ENCODE measurements at regions not wholly inside any gene's neighbourhood (a gene's known extent, or its start where the extent isn't known, plus 50 kb on each side); places are given as distances from the start of the nearest gene placed in this dataset.

GRCh38 chr3:162626172-162626571 lies 1129.6 kb downstream of the OTOL1 start (continued):
- no peak for TF ChIP-seq ZNF219 (CRISPR knock-in tag; IDR thresholded peaks at IDR 0.05; ENCODE audit: borderline replicate concordance)

- Mint-ChIP-seq H3K27ac (no peak overlapping the region), H3K4me1 (peaks cover 22% of the 10 kb centered on the region), H3K4me3 (no peak overlapping the region), H3K36me3 (no peaks in the 10 kb centered on the region), H3K9me3 (no peaks in the 10 kb centered on the region), H3K27me3 (ENCODE audit: low read depth) (no peaks in the 10 kb centered on the region)
- ATAC-seq: no peak
- ChIA-PET POLR2A (no interaction called here), CTCF (no interaction called here)
- no peak for DNase-seq (ENCODE audit: low spot score)
- TF ChIP-seq OVOL2 (CRISPR knock-in tag; IDR thresholded peaks at IDR 0.05; ENCODE audit: borderline replicate concordance): no peak
- no peak for TF ChIP-seq HMGXB4 (CRISPR knock-in tag; IDR thresholded peaks at IDR 0.05)
- TF ChIP-seq HMGA2 (CRISPR knock-in tag; IDR thresholded peaks at IDR 0.05): no peak
- TF ChIP-seq ZNF416 (CRISPR knock-in tag; IDR thresholded peaks at IDR 0.05): no peak
- no peak for TF ChIP-seq NR1H2 (CRISPR knock-in tag; IDR thresholded peaks at IDR 0.05)
- no peak for TF ChIP-seq ZNF121 (CRISPR knock-in tag; IDR thresholded peaks at IDR 0.05)
- TF ChIP-seq ZBTB21 (CRISPR knock-in tag; IDR thresholded peaks at IDR 0.05; ENCODE audit: borderline replicate concordance): no peak
- TF ChIP-seq SP1 (CRISPR knock-in tag; conservative IDR thresholded peaks at IDR 0.05): no peak
- TF ChIP-seq EMX1 (CRISPR knock-in tag; IDR thresholded peaks at IDR 0.05): no peak
- TF ChIP-seq PRDM15 (CRISPR knock-in tag; IDR thresholded peaks at IDR 0.05): no peak
- TF ChIP-seq NFYB (CRISPR knock-in tag; conservative IDR thresholded peaks at IDR 0.05; ENCODE audit: low read depth): no peak
- TF ChIP-seq ERG (CRISPR knock-in tag; IDR thresholded peaks at IDR 0.05): no peak
- TF ChIP-seq ELF4 (CRISPR knock-in tag; IDR thresholded peaks at IDR 0.05; ENCODE audit: low read depth): no peak
- no peak for TF ChIP-seq ZBTB43 (CRISPR knock-in tag; IDR thresholded peaks at IDR 0.05)
- TF ChIP-seq GTF2I (CRISPR knock-in tag; conservative IDR thresholded peaks at IDR 0.05): no peak
Measured at GRCh38 chr3:162628531-162628930, 1131.9 kb downstream of the OTOL1 start.

- no peaks in the 10 kb centered on the region for H3K27me3 Mint-ChIP-seq (ENCODE audit: low read depth)
- peaks cover 4% of the 10 kb centered on the region; the same call in 1 of the 2 replicates for H3K9me3 Mint-ChIP-seq
- no peak overlapping the region for H3K4me3 Mint-ChIP-seq
- ChIA-PET POLR2A (no interaction called here), CTCF (no interaction called here)
- DNase-seq (ENCODE audit: low spot score): no peak
- H3K4me1 Mint-ChIP-seq: peaks cover 19% of the 10 kb centered on the region
- no peak for ATAC-seq
- H3K27ac Mint-ChIP-seq: no peak overlapping the region
- H3K36me3 Mint-ChIP-seq: no peaks in the 10 kb centered on the region; the same call in 1 of the 2 replicates
- no peak for TF ChIP-seq SMAD3 (CRISPR knock-in tag; IDR thresholded peaks at IDR 0.05; ENCODE audit: borderline replicate concordance)
- TF ChIP-seq GRHL2 (CRISPR knock-in tag; IDR thresholded peaks at IDR 0.05; ENCODE audit: insufficient replicate concordance, severe bottlenecking): no peak
- TF ChIP-seq NFATC4 (CRISPR knock-in tag; IDR thresholded peaks at IDR 0.05): no peak
- TF ChIP-seq MAX (CRISPR knock-in tag; IDR thresholded peaks at IDR 0.05): no peak
- TF ChIP-seq E2F1 (CRISPR knock-in tag; IDR thresholded peaks at IDR 0.05): no peak
- no peak for TF ChIP-seq GTF2I (CRISPR knock-in tag; conservative IDR thresholded peaks at IDR 0.05)
- no peak for TF ChIP-seq ZNF416 (CRISPR knock-in tag; IDR thresholded peaks at IDR 0.05)
- no peak for TF ChIP-seq CREM (CRISPR knock-in tag; IDR thresholded peaks at IDR 0.05)
- no peak for TF ChIP-seq ZNF425 (CRISPR knock-in tag; conservative IDR thresholded peaks at IDR 0.05)
- no peak for TF ChIP-seq SMAD4 (CRISPR knock-in tag; IDR thresholded peaks at IDR 0.05)
- TF ChIP-seq ZNF121 (CRISPR knock-in tag; IDR thresholded peaks at IDR 0.05): no peak
Measured at GRCh38 chr3:162629372-162629771, 1132.8 kb downstream of the OTOL1 start.

Measured in WTC11 (cell line).